HG03066 (cell line): ENCODE measurements at regions not wholly inside any gene's neighbourhood (a gene's known extent, or its start where the extent isn't known, plus 50 kb on each side); places are given as distances from the start of the nearest gene placed in this dataset.

ENCODE experiments used
- ATAC-seq: cut with Tn5 transposase; IDR thresholded peaks from one replicate; pipeline ENCODE4 v1.9.1; 2021; ENCODE audit warnings: low read depth; ENCODE audit not compliant: unreplicated experiment

DNA sequence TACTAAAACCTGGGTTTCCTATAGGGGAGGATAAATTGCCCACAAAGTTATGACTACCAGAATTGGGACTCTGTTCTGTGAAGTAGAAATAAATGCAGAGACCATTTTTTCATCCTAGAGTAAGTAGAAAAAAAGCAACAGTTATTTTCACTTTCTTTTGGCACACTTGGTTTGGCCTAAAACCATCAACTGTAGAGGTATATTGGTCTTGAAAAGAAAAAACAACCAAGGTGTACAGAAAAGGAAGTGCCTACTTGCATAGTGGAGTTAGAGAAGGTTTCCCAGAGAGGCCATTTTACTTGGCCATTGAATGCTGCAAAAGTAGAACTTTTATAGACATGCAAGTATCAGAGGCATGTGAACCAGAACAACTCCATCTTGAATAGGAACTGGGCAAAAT is 89.4 kb upstream of the TACR1 start:
- no peak for ATAC-seq

DNA sequence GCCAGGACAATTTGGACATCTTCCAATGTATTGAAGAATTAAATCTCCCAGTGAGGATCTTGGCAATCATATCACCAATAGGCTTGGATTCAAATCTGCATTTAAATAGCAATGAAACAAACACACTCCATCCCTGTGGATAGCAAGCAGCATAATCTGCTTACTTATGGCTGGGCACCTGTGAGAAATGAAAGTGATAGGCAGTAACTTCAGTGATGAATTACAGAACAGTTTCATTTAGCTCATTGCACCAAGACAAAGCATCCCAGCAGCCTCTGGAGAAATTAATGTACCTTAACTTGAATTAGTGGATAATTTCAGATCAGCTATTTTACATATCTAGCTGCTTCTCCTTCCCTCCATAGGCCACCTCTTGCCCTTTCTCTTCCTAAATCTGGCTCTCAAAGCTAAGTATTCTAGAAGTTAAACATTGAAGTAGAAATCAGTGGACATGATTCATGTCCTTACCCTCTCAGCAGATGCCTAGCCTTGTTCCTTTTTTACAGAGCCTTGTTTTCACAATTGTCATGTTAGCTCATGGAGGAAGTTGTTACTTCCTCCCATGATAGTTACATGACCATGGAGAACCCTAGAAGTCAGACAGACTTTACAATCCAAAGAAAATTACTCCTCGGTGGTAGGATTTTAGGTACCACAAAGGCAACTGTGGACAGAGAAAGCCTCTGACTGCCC is 88.5 kb upstream of the TACR1 start:
- peak; percentile 57 for ATAC-seq

DNA sequence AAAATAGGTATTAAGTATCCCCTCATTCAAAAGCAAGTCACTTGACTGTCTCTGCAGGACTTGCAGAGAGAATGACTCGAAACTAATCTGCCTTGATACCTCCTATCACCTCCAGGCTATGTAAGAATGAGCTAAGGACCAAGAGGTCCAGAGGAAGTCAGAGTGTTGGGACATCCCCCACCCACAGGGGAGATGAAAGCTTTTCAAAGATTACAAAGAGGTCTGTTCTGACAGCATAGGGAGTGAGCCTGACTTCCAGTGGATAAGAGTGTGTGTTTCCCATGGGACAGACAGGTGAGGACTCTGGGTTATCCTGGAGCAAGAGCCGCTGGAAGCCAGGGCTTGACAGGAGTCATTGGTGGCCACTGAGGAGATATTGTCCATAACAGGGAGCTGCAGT is 85.0 kb upstream of the TACR1 start:
- ATAC-seq, result no peak

DNA sequence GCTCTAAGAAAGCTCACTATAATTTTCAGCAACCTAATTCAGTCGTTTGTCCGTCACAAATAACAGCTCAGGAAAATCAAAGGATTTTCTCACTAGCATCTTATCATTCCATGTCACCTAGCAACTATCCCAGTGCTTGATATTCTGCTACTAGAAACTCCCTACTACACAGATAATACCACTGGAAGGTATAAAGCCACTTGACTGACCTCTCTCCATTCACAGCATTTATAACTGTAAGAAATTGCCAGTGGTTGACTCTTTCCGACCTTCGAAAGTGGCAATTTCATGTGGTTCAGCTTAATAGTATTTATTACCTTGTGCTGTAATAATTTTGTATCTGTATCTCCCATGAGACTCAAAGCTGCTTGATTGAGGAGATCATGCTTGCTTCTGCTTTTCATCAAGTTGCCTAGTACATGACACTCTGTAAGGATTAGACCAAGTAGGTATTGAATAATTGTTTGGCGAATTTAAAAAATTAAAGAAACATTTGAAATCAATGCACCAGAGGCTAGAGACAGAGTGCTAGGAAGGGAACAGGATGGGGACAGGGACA is 79.6 kb upstream of the TACR1 start:
- no peak for ATAC-seq

DNA sequence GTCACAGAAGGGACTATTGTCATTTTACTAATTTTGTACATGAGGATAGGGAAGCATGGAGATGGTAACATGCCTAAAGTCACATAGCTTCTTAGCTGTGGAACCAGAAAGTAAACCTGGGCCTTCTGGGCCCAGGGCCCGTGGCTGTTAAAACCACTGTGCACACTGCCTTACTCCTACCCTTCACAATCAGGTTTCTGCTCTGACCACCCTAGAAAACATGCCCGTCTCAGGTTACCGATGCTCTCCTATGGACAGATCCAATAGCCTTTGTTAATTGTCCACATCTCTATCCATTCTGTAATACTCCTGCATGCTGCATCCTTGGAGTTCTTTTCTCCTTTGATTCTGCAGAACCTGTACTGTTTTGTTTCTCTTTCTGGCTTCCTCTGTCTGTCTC is 79.0 kb upstream of the TACR1 start:
- ATAC-seq, result no peak

DNA sequence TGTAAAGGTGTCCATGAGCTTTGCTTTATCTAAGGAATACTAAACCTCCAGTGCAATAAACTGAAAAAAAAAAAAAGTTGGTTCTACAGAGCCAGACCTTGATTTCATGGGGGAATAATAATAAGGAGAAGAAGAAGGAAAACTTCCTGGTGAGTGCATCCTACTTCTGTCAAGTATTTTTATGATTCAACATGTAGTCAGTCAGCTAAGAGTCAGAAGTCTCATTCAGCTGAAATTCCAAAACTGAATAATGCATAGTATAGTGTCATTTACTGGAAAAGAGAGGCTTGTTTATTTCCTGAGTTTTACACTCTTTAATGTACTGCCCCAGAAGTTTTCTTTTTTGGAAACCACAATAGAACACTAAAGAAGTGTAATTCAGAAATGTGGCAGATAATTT is 77.8 kb upstream of the TACR1 start:
- no peak for ATAC-seq

DNA sequence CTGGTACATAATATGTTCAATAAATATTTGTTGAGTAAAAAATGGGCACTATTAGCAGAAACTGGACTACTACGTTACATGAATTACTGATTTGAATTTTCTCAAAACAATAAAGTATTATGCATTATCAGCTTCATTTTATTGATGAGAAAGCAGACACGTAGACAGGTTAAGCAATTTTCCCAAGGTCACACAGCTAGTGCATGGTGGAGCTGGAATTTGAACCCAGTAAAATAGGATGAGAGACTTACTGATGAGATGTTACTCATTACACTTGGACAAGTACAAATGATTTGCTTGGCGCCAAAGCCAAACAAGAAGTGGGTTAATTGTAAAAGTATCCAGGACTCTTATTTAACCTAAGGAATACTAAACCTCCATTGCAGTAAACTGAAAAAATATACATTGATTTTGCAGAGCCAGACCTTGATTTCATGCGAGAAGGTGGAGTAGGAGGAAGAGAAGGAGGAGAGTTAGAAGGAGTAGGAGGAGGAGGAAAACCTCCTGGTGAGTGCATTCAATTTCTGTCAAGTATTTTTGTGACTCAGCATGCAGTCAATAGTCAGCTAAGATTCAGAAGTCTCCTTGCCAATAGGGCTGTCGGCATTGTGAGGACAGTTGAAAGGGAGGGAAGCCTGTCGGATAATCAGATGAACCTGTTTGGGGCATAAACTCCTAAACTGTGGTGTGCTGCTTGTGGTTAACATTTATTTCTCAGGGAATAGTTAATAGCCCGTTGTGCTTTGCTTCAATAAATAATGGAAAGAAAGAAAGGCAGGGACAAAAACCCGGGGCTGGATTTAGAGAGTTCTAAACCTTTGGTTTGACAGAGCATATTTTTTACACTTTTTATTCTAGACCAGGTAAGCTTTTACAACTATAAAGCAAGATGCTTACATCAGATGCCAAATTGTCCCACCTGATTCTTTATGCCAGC is 77.0 kb upstream of the TACR1 start:
- ATAC-seq, result no peak

DNA sequence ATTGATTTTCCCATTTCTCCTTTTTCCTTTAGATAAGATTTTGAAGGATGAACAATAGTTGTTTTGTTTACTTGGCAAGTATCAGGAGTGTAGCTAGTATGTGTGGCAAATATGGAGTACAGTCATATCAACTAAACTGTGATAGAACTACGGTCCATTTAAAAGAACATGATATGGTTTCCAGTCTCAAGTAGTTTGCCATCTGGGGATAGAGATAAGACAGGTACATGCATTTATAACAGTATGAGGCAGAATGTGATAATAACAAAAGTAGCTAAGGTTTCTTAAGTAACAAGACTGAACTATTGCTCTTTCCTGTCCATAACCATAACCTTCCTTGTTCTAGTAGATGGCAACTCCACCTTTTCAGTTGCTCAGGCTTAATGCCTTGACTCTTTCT is 75.6 kb upstream of the TACR1 start:
- no peak for ATAC-seq

DNA sequence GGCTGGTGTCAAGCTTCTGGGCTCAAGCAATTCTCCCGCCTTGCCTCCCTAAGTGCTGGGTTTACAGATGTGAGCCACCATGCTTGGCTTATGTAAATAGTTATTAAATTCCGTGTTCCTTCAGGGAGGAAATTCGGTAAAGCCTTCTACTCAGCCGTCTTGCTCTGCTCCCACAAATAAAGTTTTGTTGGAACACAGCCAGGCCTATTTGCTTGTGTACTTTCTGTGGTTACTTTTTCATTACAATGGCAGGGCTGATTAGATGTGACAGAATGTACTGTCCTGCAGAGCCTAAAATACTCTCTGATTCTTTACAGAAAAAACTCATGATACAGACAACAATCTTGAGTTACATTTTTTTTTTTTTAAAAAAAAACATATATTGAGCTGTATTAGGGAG is 68.8 kb upstream of the TACR1 start:
- ATAC-seq, result no peak

DNA sequence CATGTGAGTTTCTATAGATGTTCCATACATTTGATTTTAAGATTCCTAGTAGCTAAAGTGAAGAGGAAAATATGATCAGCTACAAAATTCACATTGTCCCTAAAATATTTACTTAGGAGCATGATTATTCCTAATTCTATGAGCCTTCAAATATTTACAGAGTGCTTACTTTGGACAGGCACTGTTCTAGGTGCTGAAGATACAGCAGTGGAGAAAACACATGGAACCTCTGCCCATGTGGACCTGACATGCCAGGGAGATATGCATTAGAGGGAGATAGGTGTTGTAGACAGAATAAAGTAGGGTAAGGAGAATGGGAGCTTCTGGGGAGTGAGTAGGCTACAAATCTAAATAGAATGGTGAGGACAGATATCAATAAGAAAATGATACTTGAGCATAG is 62.6 kb upstream of the TACR1 start:
- ATAC-seq, result no peak

DNA sequence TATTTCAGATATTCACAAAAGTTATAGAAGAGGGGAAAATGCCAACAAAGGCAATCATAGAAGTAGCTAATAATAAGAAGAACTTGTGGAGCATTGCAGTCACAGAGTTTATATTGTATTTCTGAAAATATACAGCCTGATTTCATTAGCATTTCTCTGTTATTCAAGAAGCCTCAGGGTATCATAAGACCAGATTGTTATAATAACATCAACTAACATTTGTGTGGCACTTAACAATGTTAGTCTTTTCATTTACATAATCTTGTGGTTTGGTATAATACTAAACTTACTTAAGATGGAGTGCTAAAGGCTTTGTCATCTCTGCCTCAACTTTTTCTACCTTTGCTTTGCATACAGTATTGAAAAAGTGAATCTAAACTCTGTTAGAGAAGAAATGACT is 61.6 kb upstream of the TACR1 start:
- ATAC-seq, result no peak

DNA sequence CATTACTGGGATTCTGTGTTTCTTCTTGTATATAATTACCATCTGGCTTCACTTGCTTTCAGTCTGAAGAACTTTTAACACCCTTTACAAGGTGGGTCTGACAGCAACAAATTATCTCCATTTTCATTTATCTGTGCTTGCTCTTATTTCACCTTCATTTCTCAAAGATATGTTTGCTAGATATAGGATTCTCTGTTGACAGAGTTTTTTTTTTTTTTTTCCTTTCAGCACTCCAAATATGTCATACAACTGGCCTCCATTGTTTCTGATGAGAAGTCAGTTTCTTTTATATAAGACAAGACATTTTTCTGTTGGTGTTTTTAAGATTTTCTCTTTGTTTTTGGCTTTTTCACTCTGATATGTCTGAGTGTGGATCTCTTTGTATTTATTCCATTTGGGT is 59.3 kb upstream of the TACR1 start:
- no peak for ATAC-seq

DNA sequence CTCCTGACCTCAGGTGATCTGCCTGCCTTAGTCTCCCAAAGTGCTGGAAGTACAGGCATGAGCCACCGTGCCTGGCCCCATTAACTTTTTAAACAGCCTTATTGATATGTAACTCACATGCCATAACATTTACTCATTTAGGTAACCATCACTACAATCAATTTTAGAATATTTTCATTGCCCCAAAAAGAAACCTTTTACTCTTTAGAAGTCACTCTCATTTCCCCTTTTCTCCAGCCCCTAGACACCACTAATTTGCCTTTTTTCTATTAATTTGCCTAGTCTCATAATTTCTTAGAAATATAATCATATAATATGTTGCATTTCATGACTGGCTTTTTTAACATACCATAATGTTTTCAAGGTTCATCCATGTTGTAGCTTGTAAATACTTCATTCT is 57.2 kb upstream of the TACR1 start:
- ATAC-seq, result no peak

DNA sequence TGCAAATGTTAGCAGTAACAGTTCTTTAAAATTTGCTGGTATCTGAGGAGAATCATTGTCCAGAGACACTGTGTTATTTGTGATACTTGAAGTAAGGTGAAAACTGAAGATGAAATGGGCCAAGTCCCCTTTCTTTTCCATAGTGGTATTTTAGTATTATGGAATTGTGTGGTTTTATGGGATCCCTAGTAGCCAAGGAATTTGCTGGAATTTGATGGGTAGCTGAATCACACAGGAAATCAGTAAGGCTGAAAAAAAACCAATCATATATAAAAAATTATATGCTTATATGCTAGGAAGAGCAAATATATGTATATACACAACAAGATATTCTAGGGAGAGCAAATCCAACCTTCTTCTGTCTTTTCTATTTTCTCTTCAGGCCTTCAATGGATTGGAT is 54.2 kb upstream of the TACR1 start:
- ATAC-seq, result no peak

DNA sequence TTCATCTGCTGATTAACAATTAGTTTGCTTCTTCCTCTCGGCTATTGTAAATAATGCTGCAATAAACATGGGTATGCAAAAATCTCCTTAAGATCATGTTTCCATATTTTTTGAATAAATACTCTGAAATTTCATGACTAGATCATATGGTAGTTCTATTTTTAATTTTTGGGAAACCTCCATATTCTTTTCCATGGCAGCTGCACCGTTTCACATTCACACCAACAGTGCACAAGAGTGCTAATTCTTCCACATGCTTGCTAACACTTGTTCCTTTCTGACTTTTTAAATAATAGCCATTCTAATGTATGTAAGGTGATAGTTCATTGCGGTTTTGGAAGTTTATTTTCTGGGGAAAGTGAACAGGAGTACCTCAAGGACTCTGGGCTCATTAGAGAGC is 52.6 kb upstream of the TACR1 start:
- ATAC-seq, result no peak
